Stimulated activated CD8-positive, alpha-beta memory T cell treated with anti-CD3 and anti-CD28 coated beads, Interleukin-15, amount 100 ng/mL, for 1 hour (primary cell): ENCODE measurements at regions not wholly inside any gene's neighbourhood (a gene's known extent, or its start where the extent isn't known, plus 50 kb on each side); places are given as distances from the start of the nearest gene placed in this dataset.
"Not testable (repeated sequence)": the region's sequence is repeated elsewhere in the genome, so short reads cannot be mapped to it uniquely, and the experiment has no call there.

Experiments
- DNase-seq: peaks from one replicate; pipeline ENCODE4 v3.0.0-alpha.2; 2020; ENCODE audit warnings: low read depth

DNA sequence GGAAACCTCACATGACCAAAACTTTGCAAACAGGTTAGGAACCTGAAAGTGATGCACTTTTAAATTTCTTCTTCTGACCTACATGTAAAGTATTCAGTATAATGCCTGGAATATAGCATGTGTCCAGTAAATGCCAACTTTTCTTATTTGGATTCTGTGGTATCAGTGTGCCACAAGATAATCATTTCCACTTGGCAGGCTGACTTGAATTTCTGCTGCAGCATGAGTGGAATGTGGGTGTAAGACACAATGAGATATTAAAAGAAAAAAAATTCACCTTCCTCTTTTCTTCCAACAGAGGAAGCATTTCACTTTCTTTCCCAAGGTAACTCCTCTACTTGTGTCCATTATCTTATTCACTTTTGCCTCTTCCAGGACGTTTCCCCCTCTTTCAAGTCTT lies 141.9 kb upstream of the PRKD1 start:
- no peak for DNase-seq

DNA sequence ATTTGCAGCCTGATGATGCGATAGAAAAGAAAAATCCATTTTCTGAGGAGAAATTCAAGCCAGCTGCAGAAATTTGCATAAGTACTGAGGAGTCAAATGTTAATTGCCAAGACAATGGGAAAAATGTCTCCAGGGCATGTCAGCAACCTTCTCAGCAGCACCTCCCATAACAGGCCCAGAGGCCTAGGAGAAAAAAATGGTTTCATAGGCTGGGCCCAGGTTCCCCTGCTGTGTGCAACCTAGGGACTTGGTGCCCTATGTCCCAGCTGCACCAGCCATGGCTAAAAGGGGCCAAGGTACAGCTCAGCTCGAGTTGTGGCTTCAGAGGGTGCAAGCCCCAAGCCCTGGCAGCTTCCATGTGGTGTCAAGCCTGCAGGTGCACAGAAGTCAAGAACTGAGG lies 144.8 kb upstream of the PRKD1 start:
- DNase-seq: not testable (repeated sequence)

DNA sequence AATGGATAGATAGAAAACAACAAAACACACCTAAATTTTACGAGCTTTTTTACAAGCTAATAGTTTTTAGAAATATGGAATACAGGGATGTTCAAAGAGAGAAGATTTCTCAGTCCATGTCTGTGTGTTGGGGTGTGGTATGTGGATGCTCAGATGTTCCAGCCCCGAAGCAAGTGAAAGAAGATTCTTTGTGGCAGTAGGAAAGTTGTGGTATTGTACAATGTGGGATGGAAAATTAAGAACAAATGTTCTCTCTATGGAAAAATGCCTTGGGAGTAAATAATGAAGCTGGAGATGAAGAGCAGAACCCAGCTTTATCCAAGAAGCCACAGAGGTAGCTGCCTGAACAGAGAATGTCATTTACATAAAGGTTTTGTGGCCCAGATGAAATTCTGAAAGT lies 150.3 kb upstream of the PRKD1 start:
- no peak for DNase-seq

DNA sequence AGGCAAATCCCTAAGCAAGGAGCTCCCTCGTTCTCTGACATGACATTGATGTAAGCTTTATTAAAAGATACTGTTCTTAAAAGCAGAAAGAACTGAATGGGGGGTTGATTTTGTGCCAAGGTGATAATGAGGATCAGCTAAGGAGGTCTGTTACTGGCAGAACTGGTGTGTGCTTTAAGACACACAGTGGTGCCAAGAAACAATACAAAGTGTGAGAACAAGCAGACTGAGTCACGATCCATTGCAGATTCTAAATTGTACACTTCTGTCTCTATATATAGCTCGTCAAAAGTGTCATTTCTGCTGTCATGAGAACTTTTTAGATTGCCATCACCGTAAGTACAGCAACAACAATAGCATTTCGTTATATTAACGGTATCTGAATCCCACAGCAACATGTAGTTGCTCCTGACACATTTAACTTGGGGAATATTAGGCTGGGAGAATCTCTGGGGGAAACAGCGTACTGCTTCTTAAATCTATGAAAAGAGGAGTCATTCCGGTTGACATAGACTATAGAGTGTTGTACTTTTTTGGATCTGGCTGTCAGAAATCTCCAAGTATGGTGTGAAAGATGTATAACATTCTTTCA lies 151.3 kb upstream of the PRKD1 start:
- no peak for DNase-seq

DNA sequence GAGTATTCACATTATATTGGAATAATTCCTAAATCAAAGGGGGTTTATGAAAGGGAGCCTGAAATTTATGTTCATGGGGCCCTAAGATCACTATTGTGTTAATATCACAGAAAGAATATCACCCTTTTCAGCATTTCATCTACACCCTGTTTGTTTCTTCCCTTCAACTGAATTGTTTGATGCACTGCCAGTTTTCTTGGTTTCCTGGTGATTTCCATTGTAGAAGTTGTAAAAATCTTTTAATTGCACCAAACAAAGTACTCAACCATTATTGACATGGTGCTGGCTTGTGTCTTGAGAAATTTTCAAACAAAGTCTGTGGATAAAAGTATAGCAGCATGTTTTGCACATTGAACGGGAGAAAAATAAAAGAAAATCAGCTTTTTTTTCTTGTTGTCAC lies 154.8 kb upstream of the PRKD1 start:
- DNase-seq: no peak

DNA sequence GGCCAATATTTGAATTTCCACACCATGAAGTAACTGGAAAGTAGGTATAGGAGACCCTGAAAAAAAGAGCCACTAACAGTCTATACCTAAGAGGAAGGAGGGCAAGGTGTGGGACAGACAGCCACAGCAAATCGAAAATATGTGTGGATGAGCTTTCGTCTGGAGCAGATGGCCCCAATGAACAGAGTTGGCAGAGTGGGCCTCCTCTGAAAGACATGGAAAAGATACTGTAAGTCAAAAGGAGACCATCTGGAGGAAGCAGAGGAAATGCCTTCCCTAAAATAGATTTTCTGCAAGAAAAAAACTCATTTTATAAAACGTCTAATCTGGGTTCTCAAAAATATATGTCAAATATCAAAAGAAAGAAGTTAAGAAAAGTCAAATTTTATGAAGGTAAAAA lies 157.2 kb upstream of the PRKD1 start:
- no peak for DNase-seq

DNA sequence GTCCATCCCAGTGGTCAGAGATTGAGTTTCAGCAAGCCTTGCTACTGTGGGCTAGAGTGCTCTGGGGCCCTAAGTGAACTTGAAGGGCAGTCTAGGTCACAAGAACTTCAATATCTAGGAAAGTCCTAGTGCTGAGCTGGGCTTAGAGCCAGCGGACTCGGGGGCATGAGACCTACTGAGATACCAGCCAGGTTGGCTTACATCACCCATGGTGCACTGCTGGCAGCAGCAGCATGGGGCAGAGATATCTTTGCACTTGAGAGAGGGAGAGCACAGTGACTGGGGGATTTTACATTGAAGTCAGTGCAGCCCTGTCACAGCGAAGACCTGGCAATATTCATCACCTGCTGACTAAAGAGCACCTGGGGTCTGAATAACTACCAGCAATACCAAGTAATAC lies 158.3 kb upstream of the PRKD1 start:
- no peak for DNase-seq

DNA sequence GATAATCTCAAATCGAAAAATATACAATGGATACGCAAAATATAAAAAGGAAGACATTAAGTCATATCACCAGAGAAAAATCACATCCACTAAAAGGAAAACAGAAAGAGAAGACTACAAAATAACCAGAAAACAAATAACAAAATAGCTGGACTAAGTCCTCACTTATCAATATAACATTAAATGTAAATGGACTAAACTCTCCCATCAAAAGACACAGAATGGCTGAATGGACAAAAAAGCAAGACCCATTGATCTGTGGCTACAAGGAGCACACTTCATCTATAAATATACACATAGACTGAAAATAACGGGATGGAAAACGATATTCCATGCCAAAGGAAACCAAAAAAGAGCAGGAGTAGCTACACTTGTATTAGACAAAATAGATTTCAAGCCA lies 161.0 kb upstream of the PRKD1 start:
- no peak for DNase-seq

DNA sequence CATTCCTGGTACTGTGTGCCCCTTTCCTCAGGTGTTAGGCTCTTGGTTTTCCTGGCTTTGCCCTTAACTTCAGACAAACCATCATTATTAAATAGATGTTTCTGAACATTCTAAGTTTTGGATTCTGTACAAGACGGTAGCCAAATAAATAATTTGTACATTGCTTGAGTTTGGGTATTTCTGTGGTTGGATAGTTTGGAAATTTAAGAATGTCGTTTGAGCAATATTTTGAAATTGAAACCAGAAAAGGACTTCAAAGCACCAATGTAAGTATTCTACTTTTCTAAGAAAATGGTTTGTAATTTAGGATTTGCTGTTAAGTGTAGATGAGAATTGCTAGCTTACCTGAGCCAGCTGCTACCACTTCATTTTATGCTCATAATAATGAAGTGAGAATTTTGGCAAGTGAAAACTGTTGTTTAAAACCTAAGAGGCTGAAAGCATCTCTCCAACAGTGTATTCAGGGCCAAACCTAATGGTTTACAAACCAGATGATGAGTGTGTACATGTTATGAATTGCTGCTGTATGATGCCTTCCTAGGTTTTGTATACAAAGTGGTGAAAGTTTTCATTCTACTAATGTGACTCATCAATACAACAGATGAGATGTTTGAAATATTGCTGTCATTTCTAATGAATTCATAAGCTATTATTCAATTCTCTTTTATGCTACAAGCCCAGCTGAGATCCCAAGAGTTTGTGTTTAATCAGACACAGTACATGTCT lies 181.5 kb upstream of the PRKD1 start:
- no peak for DNase-seq

DNA sequence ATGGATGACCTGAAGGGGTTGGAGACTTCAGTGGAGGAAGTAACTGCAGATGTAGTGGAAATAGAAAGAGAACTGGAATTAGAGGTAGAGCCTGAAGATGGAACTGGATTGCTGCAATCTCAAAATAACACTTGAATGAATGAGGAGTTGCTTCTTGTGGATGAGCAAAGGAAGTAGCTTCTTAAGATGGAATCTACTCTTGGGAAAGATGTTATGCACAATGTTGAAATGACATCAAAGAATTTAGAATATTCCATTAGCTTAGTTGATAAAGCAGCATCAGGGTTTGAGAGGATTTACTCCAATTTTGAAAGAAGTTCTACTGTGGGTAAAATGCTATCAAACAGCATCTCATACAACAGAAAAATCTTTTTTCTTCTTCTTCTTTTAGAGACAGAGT lies 186.4 kb upstream of the PRKD1 start:
- no peak for DNase-seq

DNA sequence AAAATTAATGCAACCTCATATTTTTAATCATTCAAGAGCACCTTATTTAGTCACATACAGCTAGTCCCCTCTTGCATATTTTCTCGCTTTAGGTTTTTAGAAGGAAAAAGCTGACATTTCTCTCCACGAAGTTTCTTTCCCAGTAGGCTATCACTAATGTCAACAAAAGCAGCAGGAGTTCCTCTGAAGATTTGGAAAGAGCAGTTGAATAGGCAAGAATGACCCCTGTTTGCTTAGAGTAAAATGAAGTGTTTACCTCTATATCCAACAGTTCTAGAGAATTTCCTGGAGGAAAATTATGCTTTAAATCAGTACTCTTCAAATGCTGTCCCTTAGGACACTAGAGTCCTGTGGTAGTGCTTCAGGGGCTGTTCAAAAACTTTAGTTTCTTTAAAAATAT lies 188.1 kb upstream of the PRKD1 start:
- no peak for DNase-seq

DNA sequence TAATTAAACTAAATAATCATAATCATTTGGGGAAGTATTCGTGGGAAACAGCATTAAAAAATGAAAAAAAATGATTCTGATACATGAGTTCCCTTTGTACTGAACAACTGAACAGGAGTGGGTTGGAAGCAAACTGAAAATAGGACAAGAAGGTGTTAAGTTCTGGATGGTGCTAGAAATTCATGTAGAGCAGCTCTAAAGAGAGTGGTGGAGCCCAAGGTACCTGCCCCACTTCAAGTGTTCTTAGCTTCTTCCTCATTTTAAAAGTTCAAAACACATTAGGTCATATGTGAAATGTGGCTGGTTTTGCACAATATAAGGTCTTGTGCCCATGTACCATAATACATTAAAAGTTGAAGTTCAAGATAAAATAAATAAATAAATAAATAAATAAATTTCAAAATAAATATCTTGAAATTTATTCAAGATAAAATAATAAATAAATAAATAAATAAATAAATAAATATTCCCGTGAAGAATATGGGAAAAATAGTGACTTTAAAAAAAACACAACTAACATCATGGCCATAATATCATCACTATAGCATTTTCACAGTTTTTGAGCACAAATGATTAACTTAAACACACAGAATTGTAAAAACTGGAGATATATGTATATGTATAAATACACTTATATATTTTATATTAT lies 191.5 kb upstream of the PRKD1 start:
- DNase-seq: no peak

DNA sequence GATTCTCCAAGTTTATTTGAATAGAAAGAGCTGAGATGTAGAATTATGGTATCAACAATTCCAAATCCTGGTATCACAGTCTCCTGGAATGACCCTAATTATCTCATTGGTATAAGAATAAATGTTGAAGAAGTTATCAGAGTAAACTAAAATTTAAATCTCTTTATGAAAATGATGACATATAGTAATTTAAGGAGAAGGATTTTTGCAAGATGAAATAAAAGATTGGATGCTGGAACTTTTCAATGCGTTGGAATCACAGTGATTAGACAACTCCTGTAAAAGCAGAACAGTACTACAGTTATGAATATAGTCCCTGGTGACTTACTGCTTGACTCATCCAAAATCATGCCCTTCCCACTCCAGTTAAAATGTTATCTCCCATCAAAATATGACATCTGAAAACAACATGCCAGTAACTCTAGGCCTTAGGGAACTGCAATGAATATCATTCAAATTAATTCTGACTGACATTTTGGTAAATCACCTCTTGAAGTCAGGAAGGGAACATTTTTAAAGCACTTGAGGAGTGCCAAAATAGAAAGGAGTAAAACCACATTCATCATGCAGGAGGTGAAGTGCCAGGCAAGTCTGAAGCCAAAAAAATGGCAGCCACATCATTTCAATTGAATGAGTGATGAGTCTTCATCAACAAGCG lies 197.8 kb upstream of the PRKD1 start:
- DNase-seq: no peak

DNA sequence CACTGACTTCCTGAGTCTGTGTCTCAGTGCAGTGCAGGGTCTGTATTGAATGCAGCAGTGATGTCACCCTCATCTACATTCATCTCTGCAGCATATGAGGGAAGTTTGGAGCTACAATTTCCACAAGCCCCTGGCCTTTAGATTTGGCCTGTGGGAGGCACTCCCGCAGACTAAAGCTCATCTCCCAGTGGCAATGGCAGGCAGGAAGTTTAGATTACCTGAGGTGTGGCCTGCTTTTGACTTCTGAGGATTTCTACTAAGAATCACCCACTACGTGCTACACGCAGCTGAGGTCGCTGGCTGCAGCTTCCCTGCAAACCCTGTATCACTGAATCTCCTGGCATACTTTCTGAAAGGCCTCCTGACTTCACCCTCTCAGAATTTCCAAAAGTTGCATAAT lies 202.2 kb upstream of the PRKD1 start:
- no peak for DNase-seq

DNA sequence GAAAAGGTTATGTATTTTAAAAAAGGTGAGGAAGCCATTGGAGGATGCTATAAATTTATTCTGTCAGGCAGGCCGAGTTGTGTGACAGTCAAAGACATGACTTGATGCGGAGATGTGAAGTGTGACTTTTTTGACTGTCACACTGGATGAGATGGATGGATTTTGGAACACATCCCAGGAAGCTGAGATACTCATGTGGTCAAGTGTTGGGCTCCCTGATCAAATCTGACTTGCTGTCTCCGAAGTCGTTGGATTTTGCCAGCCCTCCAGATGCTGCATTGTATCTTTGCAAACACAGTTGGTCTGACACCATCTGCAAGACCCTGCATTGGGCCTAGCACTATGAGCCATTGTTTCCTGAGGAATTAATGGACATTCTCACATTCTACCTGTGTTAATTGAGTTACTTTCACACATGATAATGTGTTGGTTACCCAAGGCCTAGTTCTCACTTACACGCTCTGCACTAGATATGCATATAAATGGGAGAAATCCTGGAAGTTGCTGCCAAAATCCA lies 204.0 kb upstream of the PRKD1 start:
- no peak for DNase-seq

DNA sequence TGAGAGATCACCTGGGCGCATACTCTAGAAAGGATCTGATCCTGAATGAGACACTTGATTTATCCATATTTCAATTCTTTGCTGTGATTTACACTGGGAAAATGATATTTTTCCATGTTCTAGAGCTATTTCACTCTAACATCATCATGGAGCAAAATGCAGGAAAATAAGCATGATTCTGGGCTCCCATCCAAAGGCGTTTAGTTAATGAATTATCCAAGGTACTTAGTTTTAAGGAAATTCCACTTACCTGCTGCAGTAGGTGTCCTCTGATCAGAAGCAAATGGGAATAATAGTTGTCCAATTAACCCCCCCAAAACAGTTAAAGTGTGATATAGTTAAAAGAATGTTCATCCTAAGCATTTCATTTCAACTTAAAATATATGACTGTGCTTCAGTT lies 204.5 kb upstream of the PRKD1 start:
- no peak for DNase-seq

DNA sequence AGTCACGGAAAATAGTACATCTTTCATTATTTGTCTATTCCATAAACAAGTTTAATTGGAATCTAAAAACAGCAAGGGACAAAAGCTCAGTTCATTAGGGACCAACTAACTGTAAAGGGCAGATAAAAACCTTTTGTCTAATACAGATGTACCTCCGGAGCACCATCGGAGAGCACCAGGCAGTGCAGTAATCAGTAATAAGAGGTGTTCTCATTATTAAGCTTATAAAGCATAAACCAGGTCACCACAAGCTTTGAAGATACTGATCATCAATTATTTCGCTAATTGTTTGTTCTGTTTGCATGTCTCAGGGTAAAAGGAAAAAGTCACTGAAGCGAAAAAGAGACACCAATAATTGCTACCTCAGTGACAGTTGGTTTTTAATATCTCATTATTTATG lies 207.3 kb upstream of the PRKD1 start:
- DNase-seq: no peak

DNA sequence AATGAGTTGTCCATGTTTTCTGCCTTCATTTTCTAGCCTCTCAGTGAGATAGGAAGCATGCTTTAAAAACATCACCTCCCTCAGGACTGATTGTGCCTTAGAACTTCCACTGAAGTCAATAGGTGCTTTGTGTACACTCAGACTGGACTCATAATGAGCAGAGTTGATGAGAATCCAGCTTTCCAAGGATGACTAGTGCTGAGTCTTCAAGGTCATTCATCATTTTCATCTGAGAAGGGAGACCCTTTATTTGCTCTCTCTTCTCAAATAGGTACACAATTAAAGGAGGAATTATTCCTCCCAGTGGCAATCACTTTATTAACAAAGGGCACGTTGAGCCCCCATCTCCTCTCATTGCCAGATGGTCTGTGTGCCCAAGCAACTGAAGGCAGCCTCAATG lies 210.9 kb upstream of the PRKD1 start:
- no peak for DNase-seq

DNA sequence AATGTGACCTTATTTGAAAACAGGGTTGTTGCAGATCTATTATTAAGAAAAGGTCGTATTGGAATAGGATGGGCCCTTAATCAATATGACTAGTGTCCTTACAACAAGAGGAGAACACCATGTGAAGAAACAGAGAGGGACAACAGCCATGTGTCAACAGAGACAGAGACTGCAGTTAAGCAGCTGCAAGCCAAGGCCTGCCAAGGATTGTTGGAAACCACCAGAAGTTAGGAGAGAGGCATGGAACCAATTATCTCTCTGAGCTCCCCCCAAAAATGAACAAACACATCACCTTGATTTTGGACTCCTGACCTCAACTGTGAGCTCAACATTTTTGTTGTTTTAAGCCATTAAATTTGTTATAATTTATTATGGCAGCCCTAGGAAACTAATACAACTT lies 214.6 kb upstream of the PRKD1 start:
- no peak for DNase-seq

DNA sequence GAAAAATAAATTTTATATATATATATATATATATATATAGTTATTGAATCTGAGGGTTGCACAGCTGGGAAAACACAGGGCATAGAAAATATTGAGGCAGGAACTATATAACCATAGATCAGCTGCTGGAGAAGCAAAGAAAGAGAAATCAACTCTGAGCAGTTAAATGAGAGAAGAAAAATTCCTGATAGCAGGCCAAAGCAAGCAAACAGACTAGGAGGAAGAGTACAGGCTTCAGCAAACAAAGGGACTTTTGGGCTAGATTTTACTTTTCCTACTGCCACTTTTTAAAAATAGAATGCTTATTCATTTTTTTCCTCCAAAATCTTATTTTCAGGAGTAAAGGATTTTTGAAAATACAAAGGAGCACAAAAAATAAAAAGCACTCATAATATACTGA lies 216.0 kb upstream of the PRKD1 start:
- no peak for DNase-seq

DNA sequence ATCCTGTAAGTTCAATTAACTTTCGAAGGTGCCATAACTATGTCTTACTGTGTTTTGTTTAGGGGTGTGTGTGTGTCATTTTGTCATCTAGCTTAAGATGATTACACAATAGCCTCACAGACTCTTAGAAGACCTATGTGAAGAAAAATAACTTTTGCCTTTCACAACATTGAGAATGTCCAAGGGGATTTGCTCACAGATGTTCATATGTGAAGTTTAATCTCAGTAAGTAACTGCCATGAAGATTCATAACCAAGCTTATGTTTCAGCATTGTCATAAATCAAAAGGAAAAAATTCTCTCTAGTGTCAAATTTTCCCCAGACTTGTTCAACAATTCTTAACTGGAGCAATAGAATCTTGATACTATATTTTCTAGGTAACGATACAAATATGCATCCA lies 226.1 kb upstream of the PRKD1 start:
- no peak for DNase-seq

DNA sequence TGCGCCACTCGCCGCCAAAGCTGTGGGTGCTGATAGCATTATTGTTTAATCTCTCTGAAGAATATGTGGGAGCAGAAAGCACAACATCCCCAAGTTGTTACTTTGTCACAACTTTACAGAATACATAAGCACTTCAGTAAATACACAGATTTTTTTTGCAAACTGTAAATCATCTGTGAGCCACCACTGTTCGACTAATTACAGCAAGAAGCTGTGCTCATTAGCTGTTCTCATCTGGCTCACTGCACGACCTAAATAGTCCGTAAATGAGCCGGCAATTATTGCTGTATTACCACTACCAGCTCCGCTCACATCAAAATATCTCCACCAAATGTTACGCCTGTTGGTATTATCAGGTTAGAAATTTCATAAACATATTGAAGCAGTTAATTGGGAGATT lies 228.9 kb upstream of the PRKD1 start:
- no peak for DNase-seq

DNA sequence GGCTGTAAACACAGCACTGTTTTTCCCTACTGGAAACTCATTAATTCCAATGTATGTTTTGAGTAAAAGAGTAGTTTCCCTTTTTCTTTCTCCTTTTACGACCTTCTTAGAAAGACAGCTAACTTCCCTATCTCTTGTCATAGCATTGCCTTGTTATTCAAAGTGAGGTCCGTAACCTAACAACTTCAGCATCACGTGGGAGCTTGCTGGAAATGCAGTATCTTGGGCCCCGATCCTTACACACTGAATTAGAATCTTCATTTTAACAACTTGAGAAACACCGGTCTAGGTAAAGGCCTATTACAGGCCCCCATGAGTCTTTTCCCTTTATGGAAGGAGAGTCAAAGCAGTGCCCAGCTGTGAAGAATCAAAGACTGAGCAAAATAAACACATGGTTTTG lies 230.7 kb upstream of the PRKD1 start:
- no peak for DNase-seq
